Bronchial epithelial cell (primary cell): ENCODE measurements at regions not wholly inside any gene's neighbourhood (a gene's known extent, or its start where the extent isn't known, plus 50 kb on each side); places are given as distances from the start of the nearest gene placed in this dataset.

Source experiments
- DNase-seq: peaks from one replicate; pipeline ENCODE4 v3.0.0-alpha.2; 2010; ENCODE audit warnings: low read depth
- FAIRE-seq: peaks from 2 replicates; lab custom pipeline; 2011; peaks lifted over from hg19 to GRCh38; lab: Jason Lieb, UNC
- H3K27me3 ChIP-seq: 2 replicates; pipeline ENCODE4 v1.5.1; 2011; ENCODE audit warnings: low read length; ENCODE audit not compliant: control insufficient read depth, insufficient read depth
- H3K36me3 ChIP-seq: 2 replicates; pipeline ENCODE4 v1.5.1; 2011; ENCODE audit warnings: low read length; ENCODE audit not compliant: control insufficient read depth, insufficient read depth
- H3K4me3 ChIP-seq: 2 replicates; pipeline ENCODE4 v1.5.1; 2011; ENCODE audit warnings: mild to moderate bottlenecking, low read depth, low read length, control low read depth
- TF ChIP-seq, protein P1 (sequence below): IDR thresholded peaks from 2 replicates; pipeline ENCODE4 v1.5.1; 2011; ENCODE audit warnings: mild to moderate bottlenecking, moderate library complexity, low read length, control low read depth, inconsistent platforms; ENCODE audit not compliant: insufficient read depth, severe bottlenecking

DNA sequence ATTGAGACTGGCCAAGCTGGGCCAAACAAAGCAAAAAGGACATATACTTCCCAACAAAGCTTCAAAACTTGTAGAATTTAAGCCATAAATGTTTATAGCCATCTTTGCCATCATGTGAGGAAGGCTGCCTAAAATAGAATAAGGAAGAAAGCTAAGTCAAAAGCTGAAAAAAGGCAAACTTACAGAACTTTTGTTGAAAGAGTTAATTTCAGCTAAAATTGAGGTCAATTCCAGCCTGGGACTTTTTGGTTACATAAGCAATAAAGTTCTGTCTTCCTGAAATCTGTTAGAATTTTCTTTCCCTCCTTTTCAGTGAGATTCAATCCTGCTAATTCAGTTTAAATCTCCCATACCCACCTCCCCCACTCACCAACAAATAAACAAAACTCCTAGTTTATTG lies 227.9 kb upstream of the MARCKS start:
- Histone ChIP-seq H3K36me3 (peaks cover 2% of the 10 kb centered on the region), H3K27me3 (no peaks in the 10 kb centered on the region), H3K4me3 (no peak overlapping the region)
- TF ChIP-seq, protein P1, sequence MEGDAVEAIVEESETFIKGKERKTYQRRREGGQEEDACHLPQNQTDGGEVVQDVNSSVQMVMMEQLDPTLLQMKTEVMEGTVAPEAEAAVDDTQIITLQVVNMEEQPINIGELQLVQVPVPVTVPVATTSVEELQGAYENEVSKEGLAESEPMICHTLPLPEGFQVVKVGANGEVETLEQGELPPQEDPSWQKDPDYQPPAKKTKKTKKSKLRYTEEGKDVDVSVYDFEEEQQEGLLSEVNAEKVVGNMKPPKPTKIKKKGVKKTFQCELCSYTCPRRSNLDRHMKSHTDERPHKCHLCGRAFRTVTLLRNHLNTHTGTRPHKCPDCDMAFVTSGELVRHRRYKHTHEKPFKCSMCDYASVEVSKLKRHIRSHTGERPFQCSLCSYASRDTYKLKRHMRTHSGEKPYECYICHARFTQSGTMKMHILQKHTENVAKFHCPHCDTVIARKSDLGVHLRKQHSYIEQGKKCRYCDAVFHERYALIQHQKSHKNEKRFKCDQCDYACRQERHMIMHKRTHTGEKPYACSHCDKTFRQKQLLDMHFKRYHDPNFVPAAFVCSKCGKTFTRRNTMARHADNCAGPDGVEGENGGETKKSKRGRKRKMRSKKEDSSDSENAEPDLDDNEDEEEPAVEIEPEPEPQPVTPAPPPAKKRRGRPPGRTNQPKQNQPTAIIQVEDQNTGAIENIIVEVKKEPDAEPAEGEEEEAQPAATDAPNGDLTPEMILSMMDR = no peak
- FAIRE-seq = no peak
- DNase-seq = no peak

- no peak for FAIRE-seq
- Histone ChIP-seq H3K36me3 (peaks cover 2% of the 10 kb centered on the region), H3K4me3 (no peak overlapping the region), H3K27me3 (no peaks in the 10 kb centered on the region)
- TF ChIP-seq, protein P1 = no peak
- peak; percentile 81 for DNase-seq
These were observed 227.0 kb upstream of the MARCKS start for GRCh38 chr6:113629975-113630737.

- no peaks in the 10 kb centered on the region for H3K27me3 ChIP-seq
- DNase-seq (peak; percentile 82), FAIRE-seq (peak; percentile 47)
- peaks cover 2% of the 10 kb centered on the region for H3K36me3 ChIP-seq
- TF ChIP-seq, protein P1 = no peak
- H3K4me3 ChIP-seq = no peak overlapping the region
These were observed 226.2 kb upstream of the MARCKS start for GRCh38 chr6:113630738-113631535.

GRCh38 chr6:113631666-113632065 lies 225.5 kb upstream of the MARCKS start:
- Histone ChIP-seq H3K4me3 (peak overlapping the region; percentile 17), H3K36me3 (peaks cover under 1% of the 10 kb centered on the region), H3K27me3 (no peaks in the 10 kb centered on the region)
- DNase-seq (no peak), FAIRE-seq (no peak)
- TF ChIP-seq, protein P1 = no peak

DNA sequence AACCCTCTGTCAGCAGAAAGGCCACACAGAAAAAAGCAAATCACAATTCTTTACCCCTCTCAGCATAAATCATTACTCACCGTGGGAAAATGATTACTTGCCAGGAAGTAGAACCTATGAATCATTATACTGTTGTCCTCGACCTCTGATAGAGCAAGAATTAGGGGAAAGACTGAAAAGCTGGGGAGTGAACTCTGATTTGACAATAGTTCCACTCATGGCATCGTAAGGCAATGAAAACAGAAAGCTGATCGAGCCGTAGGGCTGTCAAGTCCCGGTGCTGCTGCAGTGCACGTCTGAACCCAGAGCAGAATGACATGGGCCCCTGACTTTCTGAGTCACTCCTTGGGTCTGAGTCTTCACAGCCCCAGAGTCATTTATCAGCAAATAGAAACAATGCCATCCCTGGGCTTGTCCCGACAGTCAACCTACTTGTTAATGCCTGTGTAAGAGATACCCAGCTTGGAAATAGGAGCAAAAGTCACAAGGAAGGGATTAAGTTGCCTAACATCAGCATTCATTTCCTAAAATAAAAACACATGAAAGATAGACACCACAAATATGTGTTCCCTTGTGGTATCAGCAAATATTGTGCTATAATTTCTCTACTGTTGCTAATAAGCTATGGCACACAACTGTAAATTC lies 224.8 kb upstream of the MARCKS start:
- peak overlapping the region; percentile 27 for H3K4me3 ChIP-seq
- FAIRE-seq (peak; percentile 98), DNase-seq (peak; percentile 100)
- no peaks in the 10 kb centered on the region for H3K36me3 ChIP-seq
- TF ChIP-seq, protein P1 = no peak
- no peaks in the 10 kb centered on the region for H3K27me3 ChIP-seq
